HL-60 (cell line): ENCODE measurements at regions not wholly inside any gene's neighbourhood (a gene's known extent, or its start where the extent isn't known, plus 50 kb on each side); places are given as distances from the start of the nearest gene placed in this dataset.

Experiments
- CTCF ChIP-seq: IDR thresholded peaks from one replicate; pipeline ENCODE4 v1.5.1; 2011; ENCODE audit warnings: low read length, control low read depth, inconsistent platforms; ENCODE audit not compliant: insufficient read depth
- GABPA ChIP-seq: IDR thresholded peaks from 2 replicates; pipeline ENCODE4 v1.6.1; 2012; ENCODE audit warnings: low read depth
- POLR2AphosphoS5 ChIP-seq: IDR thresholded peaks from 2 replicates; pipeline ENCODE4 v1.6.1; 2012; ENCODE audit warnings: low read depth
- SPI1 ChIP-seq: IDR thresholded peaks from 2 replicates; pipeline ENCODE4 v1.6.1; 2012; ENCODE audit warnings: low read depth, mild to moderate bottlenecking, borderline replicate concordance
- TF ChIP-seq, protein P1 (sequence below): IDR thresholded peaks from 2 replicates; pipeline ENCODE4 v1.6.1; 2012; ENCODE audit warnings: low read depth; ENCODE audit not compliant: insufficient replicate concordance

GRCh38 chr12:63206494-63206893 is 55.5 kb upstream of the AVPR1A start:
- TF ChIP-seq POLR2AphosphoS5 (no peak), CTCF (no peak), GABPA (no peak), SPI1 (no peak)
- TF ChIP-seq, protein P1, sequence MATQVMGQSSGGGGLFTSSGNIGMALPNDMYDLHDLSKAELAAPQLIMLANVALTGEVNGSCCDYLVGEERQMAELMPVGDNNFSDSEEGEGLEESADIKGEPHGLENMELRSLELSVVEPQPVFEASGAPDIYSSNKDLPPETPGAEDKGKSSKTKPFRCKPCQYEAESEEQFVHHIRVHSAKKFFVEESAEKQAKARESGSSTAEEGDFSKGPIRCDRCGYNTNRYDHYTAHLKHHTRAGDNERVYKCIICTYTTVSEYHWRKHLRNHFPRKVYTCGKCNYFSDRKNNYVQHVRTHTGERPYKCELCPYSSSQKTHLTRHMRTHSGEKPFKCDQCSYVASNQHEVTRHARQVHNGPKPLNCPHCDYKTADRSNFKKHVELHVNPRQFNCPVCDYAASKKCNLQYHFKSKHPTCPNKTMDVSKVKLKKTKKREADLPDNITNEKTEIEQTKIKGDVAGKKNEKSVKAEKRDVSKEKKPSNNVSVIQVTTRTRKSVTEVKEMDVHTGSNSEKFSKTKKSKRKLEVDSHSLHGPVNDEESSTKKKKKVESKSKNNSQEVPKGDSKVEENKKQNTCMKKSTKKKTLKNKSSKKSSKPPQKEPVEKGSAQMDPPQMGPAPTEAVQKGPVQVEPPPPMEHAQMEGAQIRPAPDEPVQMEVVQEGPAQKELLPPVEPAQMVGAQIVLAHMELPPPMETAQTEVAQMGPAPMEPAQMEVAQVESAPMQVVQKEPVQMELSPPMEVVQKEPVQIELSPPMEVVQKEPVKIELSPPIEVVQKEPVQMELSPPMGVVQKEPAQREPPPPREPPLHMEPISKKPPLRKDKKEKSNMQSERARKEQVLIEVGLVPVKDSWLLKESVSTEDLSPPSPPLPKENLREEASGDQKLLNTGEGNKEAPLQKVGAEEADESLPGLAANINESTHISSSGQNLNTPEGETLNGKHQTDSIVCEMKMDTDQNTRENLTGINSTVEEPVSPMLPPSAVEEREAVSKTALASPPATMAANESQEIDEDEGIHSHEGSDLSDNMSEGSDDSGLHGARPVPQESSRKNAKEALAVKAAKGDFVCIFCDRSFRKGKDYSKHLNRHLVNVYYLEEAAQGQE, result no peak
